ENCODE measurements at regions not wholly inside any gene's neighbourhood (a gene's known extent, or its start where the extent isn't known, plus 50 kb on each side); places are given as distances from the start of the nearest gene placed in this dataset.

DNA sequence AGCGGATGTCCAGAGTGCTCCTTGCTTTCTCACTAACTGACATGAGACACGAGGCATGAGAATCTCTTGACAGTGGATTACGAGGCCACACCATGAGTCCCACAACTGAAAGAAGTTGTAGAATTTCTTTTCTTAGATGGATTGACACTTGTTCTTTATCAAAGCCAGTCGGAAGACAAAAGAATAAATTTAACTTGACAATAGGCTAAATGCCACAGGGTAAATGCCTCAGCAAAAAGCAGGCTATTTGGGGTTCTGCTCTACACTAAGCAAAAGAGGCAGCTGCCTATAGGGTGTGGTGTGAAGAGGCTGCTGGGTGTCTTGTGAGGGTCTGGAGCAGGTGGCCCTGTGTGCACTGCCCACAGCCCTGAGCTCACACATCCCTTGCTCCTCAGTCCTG, 135.1 kb upstream of the SEMA6D start:
- H3K9me3 Mint-ChIP-seq: no peaks in the 10 kb centered on the region
- H3K27ac Mint-ChIP-seq: no peak overlapping the region
- H3K36me3 Mint-ChIP-seq (ENCODE audit: insufficient read depth in 2 of 2): no peaks in the 10 kb centered on the region
- no peaks in the 10 kb centered on the region for H3K27me3 Mint-ChIP-seq (ENCODE audit: low read depth)
- no peak overlapping the region for H3K4me3 Mint-ChIP-seq
- H3K4me1 Mint-ChIP-seq (ENCODE audit: low read depth): no peaks in the 10 kb centered on the region
- DNase-seq (no peak), ATAC-seq (replicated peaks in 1 of 2) (no peak)

DNA sequence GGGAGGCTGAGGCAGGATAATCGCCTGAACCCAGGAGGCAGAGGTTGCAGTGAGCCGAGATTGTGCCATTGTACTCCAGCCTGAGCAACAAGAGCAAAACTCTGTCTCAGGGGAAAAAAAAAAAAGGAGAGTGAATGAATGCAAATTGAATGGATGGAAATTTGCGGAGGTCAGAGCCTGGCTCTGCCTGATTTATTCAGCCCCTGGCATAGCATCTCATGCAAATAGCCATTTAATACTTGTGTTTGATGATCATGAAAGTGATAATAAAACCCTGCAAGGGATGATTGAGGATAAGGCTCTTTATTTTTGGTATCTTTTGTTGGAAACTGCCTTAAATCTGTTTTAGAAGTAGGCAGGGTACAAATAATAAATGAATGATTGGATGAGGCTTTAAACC, 133.0 kb upstream of the SEMA6D start:
- ATAC-seq (replicated peaks in 1 of 2) (no peak), DNase-seq (no peak)
- H3K36me3 Mint-ChIP-seq (ENCODE audit: insufficient read depth in 2 of 2): no peaks in the 10 kb centered on the region
- H3K27me3 Mint-ChIP-seq (ENCODE audit: low read depth): no peaks in the 10 kb centered on the region
- no peak overlapping the region for H3K4me3 Mint-ChIP-seq
- no peak overlapping the region for H3K27ac Mint-ChIP-seq
- no peaks in the 10 kb centered on the region for H3K4me1 Mint-ChIP-seq (ENCODE audit: low read depth)
- peaks cover 0 to under 1% of the 10 kb centered on the region in 2 donors for H3K9me3 Mint-ChIP-seq

DNA sequence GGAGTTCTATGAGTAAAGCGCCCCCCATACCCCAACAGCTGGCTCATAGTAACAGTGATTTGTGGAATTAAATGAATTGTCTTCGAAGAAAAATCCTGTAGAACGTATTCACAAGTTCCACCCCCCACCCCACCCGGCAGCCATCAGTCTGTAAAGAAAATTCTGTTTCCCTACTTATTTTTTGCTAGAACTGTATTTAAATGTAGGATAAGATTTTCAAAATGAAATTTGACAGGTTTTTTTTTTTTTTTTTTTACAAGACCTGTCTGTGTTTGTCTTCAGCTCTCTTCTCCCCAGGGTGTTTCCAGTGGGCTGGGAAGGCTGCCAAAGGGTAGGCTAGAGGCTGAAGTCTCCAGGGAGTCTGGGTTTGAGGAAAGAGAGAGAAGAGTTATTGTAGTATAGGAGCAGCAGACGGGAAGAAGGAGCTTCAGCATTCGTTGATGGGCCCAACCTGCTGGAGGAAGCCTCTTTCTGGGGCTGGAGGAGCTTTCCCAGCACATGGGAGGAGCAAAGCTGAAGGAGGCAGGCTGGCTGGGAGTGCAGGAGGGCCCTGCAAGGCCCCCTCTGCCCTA, 130.6 kb upstream of the SEMA6D start:
- Mint-ChIP-seq H3K27ac (no peak overlapping the region), H3K27me3 (ENCODE audit: low read depth) (no peaks in the 10 kb centered on the region), H3K9me3 (peaks cover 3 to 4% of the 10 kb centered on the region in 2 donors), H3K4me3 (no peak overlapping the region), H3K36me3 (ENCODE audit: insufficient read depth in 2 of 2) (no peaks in the 10 kb centered on the region), H3K4me1 (ENCODE audit: low read depth) (no peaks in the 10 kb centered on the region)
- ATAC-seq (replicated peaks in 1 of 2): no peak
- no peak for DNase-seq

DNA sequence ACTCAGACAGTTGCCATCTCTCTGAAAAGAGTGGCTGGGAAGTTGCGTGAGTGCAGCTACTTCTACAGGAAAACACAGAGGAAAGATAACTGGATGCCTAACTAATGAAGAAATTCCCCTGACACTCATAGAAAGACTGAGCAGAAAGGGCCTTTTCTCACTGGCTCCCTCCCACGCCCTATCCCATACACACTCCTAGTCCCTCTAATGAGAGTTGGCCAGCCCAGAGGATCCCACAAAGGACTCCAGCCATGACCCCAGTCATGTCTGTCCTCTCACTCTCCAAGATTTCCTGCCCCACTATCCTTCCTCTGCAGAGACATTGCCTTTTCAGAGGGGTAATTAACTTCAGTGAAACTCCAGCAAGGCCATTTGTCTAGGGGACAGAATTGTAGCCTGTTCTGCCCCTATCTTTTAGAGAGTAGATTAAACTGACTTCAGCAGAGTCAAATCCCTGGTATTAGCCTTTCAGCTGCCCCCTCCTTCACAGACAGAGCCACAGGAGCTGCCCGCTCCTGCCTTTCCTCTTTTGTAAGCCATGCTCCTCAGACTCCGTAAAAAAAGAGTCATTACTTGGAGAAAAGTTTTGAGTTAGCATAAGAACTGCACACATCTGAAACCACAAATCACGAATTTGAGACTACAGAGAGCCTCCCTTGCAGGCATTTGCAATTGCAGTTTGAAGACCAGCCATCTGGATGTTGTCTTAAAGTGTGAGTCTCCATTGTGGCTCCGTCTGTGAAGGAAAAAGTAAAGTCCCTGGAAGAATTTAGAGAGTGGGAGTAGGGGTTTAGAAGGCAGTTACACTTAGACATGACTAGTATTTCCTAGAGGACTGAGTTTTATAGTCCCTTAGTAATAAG, 129.1 kb upstream of the SEMA6D start:
- ATAC-seq (replicated peaks in 1 of 2) (no peak), DNase-seq (no peak)
- H3K27me3 Mint-ChIP-seq (ENCODE audit: low read depth): no peaks in the 10 kb centered on the region
- no peaks in the 10 kb centered on the region for H3K4me1 Mint-ChIP-seq (ENCODE audit: low read depth)
- H3K27ac Mint-ChIP-seq: no peak overlapping the region
- peaks cover 3 to 6% of the 10 kb centered on the region in 2 donors for H3K9me3 Mint-ChIP-seq
- H3K4me3 Mint-ChIP-seq: no peak overlapping the region
- no peaks in the 10 kb centered on the region for H3K36me3 Mint-ChIP-seq (ENCODE audit: insufficient read depth in 2 of 2)

DNA sequence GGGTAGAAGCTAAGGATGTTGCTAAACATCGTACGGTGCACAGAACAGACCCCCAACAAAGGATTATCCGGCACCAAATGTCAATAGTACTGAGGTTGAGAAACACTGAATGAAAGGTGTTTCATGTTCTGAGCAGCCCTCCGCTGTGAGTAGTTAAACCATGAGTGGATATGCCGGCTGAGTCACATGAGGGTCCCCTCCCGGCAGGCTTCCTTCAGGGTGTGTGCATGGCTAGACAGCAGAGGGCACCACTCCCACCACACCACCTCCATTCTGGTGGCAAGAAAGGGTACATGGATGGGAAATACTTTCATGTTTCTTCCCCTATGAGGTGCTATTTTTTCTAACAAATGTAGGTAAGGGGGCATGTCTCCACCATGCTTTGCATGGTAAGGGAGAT, 128.3 kb upstream of the SEMA6D start:
- ATAC-seq (replicated peaks in 1 of 2): no peak

DNA sequence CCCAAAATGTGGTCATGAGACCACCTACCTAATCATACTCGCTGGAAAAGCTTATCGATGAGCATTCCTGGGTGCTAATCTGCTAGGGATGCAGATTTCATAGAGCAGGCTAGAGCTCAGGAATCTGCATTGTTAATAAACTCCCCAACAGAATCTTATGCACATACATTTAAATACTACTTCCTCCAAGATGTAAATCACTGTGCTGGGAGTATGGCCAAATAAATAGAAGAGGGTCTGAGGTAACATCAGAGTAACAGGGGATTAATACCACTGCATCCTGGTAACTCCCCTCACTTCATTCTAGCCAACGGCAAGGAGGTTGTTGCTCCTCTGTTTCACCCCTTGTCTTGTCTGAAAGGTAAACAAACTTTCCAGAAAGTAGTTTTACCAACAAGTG, 118.3 kb upstream of the SEMA6D start:
- no peak for ATAC-seq (replicated peaks in 1 of 2)
- no peaks in the 10 kb centered on the region for H3K36me3 Mint-ChIP-seq (ENCODE audit: insufficient read depth in 2 of 2)
- H3K4me1 Mint-ChIP-seq (ENCODE audit: low read depth): no peaks in the 10 kb centered on the region
- H3K27ac Mint-ChIP-seq: no peak overlapping the region
- DNase-seq: no peak
- H3K9me3 Mint-ChIP-seq: peaks cover 3 to 7% of the 10 kb centered on the region in 2 donors
- no peak overlapping the region for H3K4me3 Mint-ChIP-seq
- no peaks in the 10 kb centered on the region for H3K27me3 Mint-ChIP-seq (ENCODE audit: low read depth)

More for the DNA sequence above, 128.3 kb upstream of the SEMA6D start:
- no peaks in the 10 kb centered on the region for H3K27me3 Mint-ChIP-seq (ENCODE audit: low read depth)
- H3K9me3 Mint-ChIP-seq: peaks cover 3 to 6% of the 10 kb centered on the region in 2 donors
- no peak overlapping the region for H3K27ac Mint-ChIP-seq
- DNase-seq: no peak
- no peaks in the 10 kb centered on the region for H3K36me3 Mint-ChIP-seq (ENCODE audit: insufficient read depth in 2 of 2)
- H3K4me1 Mint-ChIP-seq (ENCODE audit: low read depth): no peaks in the 10 kb centered on the region
- no peak overlapping the region for H3K4me3 Mint-ChIP-seq

DNA sequence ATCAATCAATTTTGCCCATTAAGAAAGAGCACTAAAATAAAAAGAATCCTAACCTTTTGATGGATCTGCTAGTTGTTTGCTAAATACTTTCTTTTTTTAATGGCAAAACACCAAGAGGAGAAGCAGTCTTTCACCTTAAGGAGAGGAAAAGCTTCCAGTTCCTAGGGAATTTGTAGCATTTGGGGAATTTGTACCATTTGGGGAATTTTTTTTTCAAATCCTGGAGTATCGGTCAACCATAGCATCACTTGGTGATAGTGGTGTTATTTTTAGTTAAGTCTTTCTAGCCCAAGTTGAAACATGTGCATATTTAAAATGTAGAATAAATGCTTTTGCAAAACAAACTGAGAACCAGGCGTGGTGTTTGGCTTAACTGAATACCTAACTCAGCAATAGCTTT, 117.5 kb upstream of the SEMA6D start:
- H3K27me3 Mint-ChIP-seq (ENCODE audit: low read depth): no peaks in the 10 kb centered on the region
- H3K27ac Mint-ChIP-seq: no peak overlapping the region
- DNase-seq (no peak), ATAC-seq (replicated peaks in 1 of 2) (no peak)
- no peaks in the 10 kb centered on the region for H3K36me3 Mint-ChIP-seq (ENCODE audit: insufficient read depth in 2 of 2)
- H3K9me3 Mint-ChIP-seq: peaks cover under 1 to 3% of the 10 kb centered on the region in 2 donors
- no peak overlapping the region for H3K4me3 Mint-ChIP-seq
- no peaks in the 10 kb centered on the region for H3K4me1 Mint-ChIP-seq (ENCODE audit: low read depth)

DNA sequence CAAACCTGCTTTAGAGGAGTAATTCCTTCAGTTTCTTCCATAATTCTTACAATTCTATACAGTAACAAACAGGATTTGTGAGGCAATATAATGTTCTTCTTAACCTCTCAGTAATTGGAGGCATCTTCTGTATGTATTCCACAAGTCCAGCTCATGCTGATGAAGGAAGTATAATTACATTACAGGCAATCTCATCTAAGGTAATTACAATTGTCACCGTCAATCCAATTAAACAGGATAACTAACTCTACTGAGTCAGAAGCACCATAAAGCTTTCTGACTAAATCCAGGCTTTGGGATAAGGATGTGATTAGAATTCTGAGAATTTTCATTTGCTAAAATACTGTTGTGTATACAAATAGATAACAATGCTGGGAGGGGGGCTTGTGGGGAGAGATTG, 115.2 kb upstream of the SEMA6D start:
- Mint-ChIP-seq H3K27ac (no peak overlapping the region), H3K4me1 (ENCODE audit: low read depth) (no peaks in the 10 kb centered on the region), H3K4me3 (no peak overlapping the region), H3K27me3 (ENCODE audit: low read depth) (no peaks in the 10 kb centered on the region), H3K36me3 (ENCODE audit: insufficient read depth in 2 of 2) (no peaks in the 10 kb centered on the region), H3K9me3 (peaks cover 0 to 2% of the 10 kb centered on the region in 2 donors)
- no peak for ATAC-seq (replicated peaks in 1 of 2)
- DNase-seq: no peak

DNA sequence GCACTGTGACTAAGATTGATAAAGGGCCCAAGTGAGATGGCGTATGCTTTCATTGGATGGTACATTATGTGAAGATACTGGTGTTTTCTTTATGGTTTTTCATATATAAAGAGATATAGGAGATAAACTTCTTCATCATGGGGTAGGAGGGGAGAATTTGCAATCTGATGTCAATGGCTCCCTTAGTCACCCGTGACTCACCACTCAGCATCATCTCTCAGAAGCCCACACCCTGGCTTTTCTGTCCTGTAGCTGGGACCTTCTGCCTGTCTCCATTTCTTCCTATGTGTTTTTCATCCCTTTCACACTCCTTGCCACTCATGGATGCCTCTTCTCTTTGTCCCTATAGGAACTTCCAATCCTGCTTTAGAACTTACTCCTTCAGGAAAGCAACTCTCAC, 114.3 kb upstream of the SEMA6D start:
- Mint-ChIP-seq H3K36me3 (ENCODE audit: insufficient read depth in 2 of 2) (no peaks in the 10 kb centered on the region), H3K4me1 (ENCODE audit: low read depth) (no peaks in the 10 kb centered on the region), H3K4me3 (no peak overlapping the region), H3K27me3 (ENCODE audit: low read depth) (no peaks in the 10 kb centered on the region), H3K9me3 (peaks cover 0 to 2% of the 10 kb centered on the region in 2 donors), H3K27ac (no peak overlapping the region)
- ATAC-seq (replicated peaks in 1 of 2) (peak in 1 of 2 donors; percentile 53), DNase-seq (no peak)

DNA sequence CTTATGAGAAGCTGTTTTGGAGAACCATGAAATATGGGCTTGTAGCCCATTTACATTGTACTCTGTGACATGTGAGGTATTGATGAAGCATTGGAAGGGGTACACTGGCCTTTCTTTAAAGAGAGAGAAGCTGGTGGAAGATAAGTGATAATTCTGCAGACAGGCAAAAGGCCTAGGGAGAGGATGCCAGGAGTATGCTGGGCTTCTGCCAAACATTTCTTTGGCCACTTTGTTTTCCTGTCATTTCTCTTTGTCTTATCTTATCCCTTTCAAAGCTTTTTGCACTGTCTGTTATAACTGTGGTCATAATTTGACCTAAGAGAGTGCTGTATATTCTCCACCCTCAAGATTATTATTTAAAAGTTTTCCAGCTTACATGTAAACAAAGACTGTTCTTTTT, 109.6 kb upstream of the SEMA6D start:
- DNase-seq: no peak
- peaks cover 0 to 2% of the 10 kb centered on the region in 2 donors for H3K9me3 Mint-ChIP-seq
- no peaks in the 10 kb centered on the region for H3K4me1 Mint-ChIP-seq (ENCODE audit: low read depth)
- H3K27ac Mint-ChIP-seq: no peak overlapping the region
- H3K36me3 Mint-ChIP-seq (ENCODE audit: insufficient read depth in 2 of 2): no peaks in the 10 kb centered on the region
- no peaks in the 10 kb centered on the region for H3K27me3 Mint-ChIP-seq (ENCODE audit: low read depth)
- no peak for ATAC-seq (replicated peaks in 1 of 2)
- no peak overlapping the region for H3K4me3 Mint-ChIP-seq

DNA sequence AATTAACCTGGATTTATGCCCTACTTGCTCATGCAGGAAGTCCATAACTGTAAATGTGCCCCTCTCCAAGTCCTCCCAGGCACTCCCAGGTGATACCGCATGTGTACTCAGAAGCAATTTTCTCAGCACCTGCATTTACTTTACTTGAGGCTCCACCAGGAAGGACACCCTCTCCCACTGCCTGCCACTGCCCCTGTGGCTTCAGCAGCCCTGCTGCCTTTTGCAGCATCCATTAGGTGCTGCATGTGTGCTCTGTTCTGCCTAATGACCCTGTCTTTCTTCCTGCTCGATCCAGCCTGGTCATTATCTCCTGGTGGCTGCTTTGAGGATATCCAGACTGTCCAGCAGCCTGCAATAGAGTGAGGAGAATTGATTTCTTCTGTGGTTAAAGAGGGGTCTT, 107.6 kb upstream of the SEMA6D start:
- Mint-ChIP-seq H3K27me3 (ENCODE audit: low read depth) (no peaks in the 10 kb centered on the region), H3K36me3 (ENCODE audit: insufficient read depth in 2 of 2) (no peaks in the 10 kb centered on the region), H3K27ac (no peak overlapping the region), H3K9me3 (peaks cover 0 to 2% of the 10 kb centered on the region in 2 donors), H3K4me1 (ENCODE audit: low read depth) (no peaks in the 10 kb centered on the region), H3K4me3 (no peak overlapping the region)
- ATAC-seq (replicated peaks in 1 of 2) (no peak), DNase-seq (no peak)

DNA sequence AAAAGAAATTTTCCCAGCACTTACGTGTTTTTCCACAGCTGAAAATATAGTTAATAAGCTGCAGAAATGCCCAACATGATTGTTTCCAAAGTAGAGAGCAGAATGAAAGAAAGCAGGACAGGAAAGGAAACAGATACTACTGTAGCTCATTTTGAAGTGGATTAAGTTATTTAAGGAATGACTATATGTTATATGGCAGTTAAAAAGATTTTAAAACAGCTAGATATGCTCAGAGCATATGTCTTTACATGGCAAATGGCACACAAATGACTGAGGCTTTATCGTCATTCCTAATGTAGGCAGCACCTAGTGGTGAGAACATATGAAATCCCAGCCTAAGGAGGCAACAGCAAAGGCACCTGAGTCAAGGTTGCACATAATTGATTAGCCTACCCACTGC, 106.6 kb upstream of the SEMA6D start:
- no peaks in the 10 kb centered on the region for H3K4me1 Mint-ChIP-seq (ENCODE audit: low read depth)
- H3K27me3 Mint-ChIP-seq (ENCODE audit: low read depth): no peaks in the 10 kb centered on the region
- no peaks in the 10 kb centered on the region for H3K36me3 Mint-ChIP-seq (ENCODE audit: insufficient read depth in 2 of 2)
- no peak overlapping the region for H3K4me3 Mint-ChIP-seq
- no peak overlapping the region for H3K27ac Mint-ChIP-seq
- ATAC-seq (replicated peaks in 1 of 2) (no peak), DNase-seq (no peak)
- H3K9me3 Mint-ChIP-seq: no peaks in the 10 kb centered on the region

DNA sequence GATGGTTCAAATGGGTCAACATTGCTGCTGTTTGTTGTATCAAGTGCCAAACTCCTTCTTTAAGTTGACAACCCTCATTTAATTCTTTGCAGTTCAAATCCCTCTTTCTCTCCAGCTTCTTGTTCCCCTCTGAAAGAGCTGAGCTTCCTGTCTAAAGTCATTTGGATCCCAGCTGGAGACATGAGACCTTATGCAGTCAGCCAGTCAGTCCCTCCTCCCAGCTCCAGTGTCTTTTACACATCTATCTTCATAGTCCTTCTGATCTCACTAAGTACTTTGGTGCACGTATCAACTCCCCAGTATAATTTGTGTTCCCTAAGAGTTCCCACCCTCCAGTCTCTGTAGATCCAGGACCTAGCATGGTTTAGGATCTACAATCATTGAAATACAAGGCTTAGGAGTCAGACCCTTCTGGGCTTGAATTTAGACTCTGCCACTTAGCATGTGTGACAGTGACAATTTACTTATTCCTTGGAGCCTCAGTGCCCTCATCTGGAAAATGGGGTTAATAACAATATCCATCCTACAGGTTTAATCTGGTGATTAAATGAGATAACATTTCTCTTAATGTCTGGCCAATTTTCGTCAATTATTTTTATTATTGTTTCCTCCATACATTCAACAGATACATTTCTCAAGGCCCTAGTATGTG, 102.8 kb upstream of the SEMA6D start:
- H3K9me3 Mint-ChIP-seq: no peaks in the 10 kb centered on the region
- H3K27ac Mint-ChIP-seq: no peak overlapping the region
- no peaks in the 10 kb centered on the region for H3K36me3 Mint-ChIP-seq (ENCODE audit: insufficient read depth in 2 of 2)
- H3K4me3 Mint-ChIP-seq: no peak overlapping the region
- no peak for DNase-seq
- no peaks in the 10 kb centered on the region for H3K27me3 Mint-ChIP-seq (ENCODE audit: low read depth)
- ATAC-seq (replicated peaks in 1 of 2): no peak
- no peaks in the 10 kb centered on the region for H3K4me1 Mint-ChIP-seq (ENCODE audit: low read depth)
